ENCODE measurements at regions not wholly inside any gene's neighbourhood (a gene's known extent, or its start where the extent isn't known, plus 50 kb on each side); places are given as distances from the start of the nearest gene placed in this dataset.

- H3K9me3 ChIP-seq (ENCODE audit: control insufficient read depth in 2 of 2, low read length in 2 of 2): no peaks in the 10 kb centered on the region
- ATAC-seq (ENCODE audit: low read depth in 2 of 2): no peak
- Mint-ChIP-seq H3K4me3 (no peak overlapping the region), H3K36me3 (no peaks in the 10 kb centered on the region), H3K27ac (no peak overlapping the region), H3K27me3 (no peaks in the 10 kb centered on the region), H3K9me3 (peaks cover 0 to 2% (median 0%) of the 10 kb centered on the region in 7 donors), H3K4me1 (peaks cover 0 to 5% (median 2%) of the 10 kb centered on the region in 4 donors)
- H3K27ac ChIP-seq (ENCODE audit: insufficient read depth, low read length, poor library complexity, severe bottlenecking): no peak overlapping the region
- no peaks in the 10 kb centered on the region for H3K4me1 ChIP-seq (ENCODE audit: control insufficient read depth, insufficient read depth, low read length, poor library complexity, severe bottlenecking)
- DNase-seq: no peak
- no peaks in the 10 kb centered on the region for H3K36me3 ChIP-seq (ENCODE audit: control insufficient read depth, insufficient read depth, low read length)
- no peak overlapping the region for H3K4me3 ChIP-seq (ENCODE audit: low read depth, low read length)
- H3K27me3 ChIP-seq (ENCODE audit: control insufficient read depth, insufficient read depth, low read length): no peaks in the 10 kb centered on the region
Observed at GRCh38 chr2:8215159-8215863, 466.5 kb upstream of the ID2 start.

DNA sequence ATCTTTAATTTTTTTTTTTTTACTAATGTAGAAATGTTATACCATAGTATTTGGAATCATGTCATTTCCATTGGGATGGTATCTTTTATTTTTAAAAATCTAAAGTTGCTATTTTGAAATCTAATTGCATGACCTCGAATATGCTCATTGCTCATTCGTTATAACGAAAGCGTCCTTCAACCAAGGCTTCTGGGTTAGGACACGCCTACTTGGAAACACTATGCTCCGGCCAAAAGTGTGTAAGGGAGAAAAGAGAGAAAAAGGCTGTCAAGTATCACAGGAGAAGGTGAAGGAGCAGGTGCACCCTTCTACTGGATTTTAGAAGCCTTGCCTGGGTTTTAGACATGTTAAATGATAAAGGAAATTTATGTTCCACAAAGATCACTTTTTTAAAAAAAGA is 465.9 kb upstream of the ID2 start:
- H3K36me3 ChIP-seq (ENCODE audit: control insufficient read depth, insufficient read depth, low read length): no peaks in the 10 kb centered on the region
- H3K9me3 ChIP-seq (ENCODE audit: control insufficient read depth in 2 of 2, low read length in 2 of 2): no peaks in the 10 kb centered on the region
- no peak overlapping the region for H3K27ac Mint-ChIP-seq
- peaks cover 0 to 1% (median 0%) of the 10 kb centered on the region in 7 donors for H3K9me3 Mint-ChIP-seq
- no peaks in the 10 kb centered on the region for H3K27me3 Mint-ChIP-seq
- H3K4me1 Mint-ChIP-seq: peaks cover 0 to 5% (median 2%) of the 10 kb centered on the region in 4 donors
- no peaks in the 10 kb centered on the region for H3K27me3 ChIP-seq (ENCODE audit: control insufficient read depth, insufficient read depth, low read length)
- DNase-seq (no peak), ATAC-seq (ENCODE audit: low read depth in 2 of 2) (no peak)
- no peaks in the 10 kb centered on the region for H3K36me3 Mint-ChIP-seq
- H3K4me1 ChIP-seq (ENCODE audit: control insufficient read depth, insufficient read depth, low read length, poor library complexity, severe bottlenecking): no peaks in the 10 kb centered on the region
- H3K27ac ChIP-seq (ENCODE audit: insufficient read depth, low read length, poor library complexity, severe bottlenecking): no peak overlapping the region
- H3K4me3 Mint-ChIP-seq: no peak overlapping the region
- no peak overlapping the region for H3K4me3 ChIP-seq (ENCODE audit: low read depth, low read length)

DNA sequence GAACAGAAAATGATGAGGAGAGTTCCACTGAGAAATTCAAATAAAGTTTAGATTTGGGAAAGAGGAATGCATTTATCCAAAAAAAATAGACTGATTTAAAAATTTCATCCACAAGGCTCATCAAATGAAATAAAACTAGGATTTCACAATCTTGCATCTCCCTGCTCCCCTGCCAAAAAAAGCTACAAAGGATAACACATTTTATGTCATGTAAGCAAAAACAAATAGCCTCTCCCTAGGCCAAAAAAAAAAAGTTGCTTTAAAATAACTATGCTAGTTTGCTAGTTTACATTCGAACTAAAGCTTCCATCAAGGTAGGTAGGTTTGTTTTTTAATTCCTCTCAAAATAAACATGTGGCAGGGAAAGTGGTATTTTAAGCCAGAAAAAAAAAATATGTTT is 465.5 kb upstream of the ID2 start:
- H3K27me3 Mint-ChIP-seq: no peaks in the 10 kb centered on the region
- DNase-seq (no peak), ATAC-seq (ENCODE audit: low read depth in 2 of 2) (no peak)
- no peaks in the 10 kb centered on the region for H3K27me3 ChIP-seq (ENCODE audit: control insufficient read depth, insufficient read depth, low read length)
- H3K9me3 ChIP-seq (ENCODE audit: control insufficient read depth in 2 of 2, low read length in 2 of 2): no peaks in the 10 kb centered on the region
- H3K4me3 Mint-ChIP-seq: no peak overlapping the region
- no peaks in the 10 kb centered on the region for H3K36me3 ChIP-seq (ENCODE audit: control insufficient read depth, insufficient read depth, low read length)
- peaks cover 0 to 1% (median 0%) of the 10 kb centered on the region in 7 donors for H3K9me3 Mint-ChIP-seq
- no peak overlapping the region for H3K4me3 ChIP-seq (ENCODE audit: low read depth, low read length)
- H3K4me1 ChIP-seq (ENCODE audit: control insufficient read depth, insufficient read depth, low read length, poor library complexity, severe bottlenecking): no peaks in the 10 kb centered on the region
- peaks cover 0 to 5% (median 2%) of the 10 kb centered on the region in 4 donors for H3K4me1 Mint-ChIP-seq
- no peak overlapping the region for H3K27ac ChIP-seq (ENCODE audit: insufficient read depth, low read length, poor library complexity, severe bottlenecking)
- H3K27ac Mint-ChIP-seq: no peak overlapping the region
- H3K36me3 Mint-ChIP-seq: no peaks in the 10 kb centered on the region

DNA sequence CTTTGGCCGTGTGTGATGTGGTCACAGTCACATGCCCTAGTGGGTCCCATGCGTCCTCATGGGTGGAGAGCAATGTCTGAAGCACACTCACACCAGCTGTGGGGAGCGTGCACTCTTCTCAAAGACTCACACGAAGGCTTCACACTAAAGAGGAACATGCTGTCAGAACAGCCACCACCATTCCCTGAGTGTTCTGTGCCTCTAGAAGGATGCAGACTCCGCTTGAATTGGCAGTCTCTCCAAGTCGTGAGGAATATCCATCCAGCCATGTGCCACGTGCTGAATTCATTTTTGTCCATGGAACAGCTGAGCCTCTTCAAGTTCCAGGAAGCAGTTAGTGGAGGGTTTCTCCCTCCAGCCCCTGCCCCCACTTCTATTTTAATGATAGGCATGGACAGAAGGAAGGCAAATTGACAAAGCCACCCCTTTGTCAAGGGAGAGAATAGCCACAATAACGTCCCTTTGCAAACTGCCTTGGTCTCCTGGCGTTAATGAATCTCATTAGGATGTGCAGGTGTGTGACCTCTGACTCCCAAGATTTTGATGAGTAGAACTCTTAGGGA is 464.3 kb upstream of the ID2 start:
- H3K4me1 Mint-ChIP-seq: peaks cover 0 to under 1% (median 0%) of the 10 kb centered on the region in 4 donors
- ATAC-seq (ENCODE audit: low read depth in 2 of 2) (no peak), DNase-seq (no peak)
- no peaks in the 10 kb centered on the region for H3K27me3 Mint-ChIP-seq
- H3K27ac ChIP-seq (ENCODE audit: insufficient read depth, low read length, poor library complexity, severe bottlenecking): no peak overlapping the region
- no peaks in the 10 kb centered on the region for H3K4me1 ChIP-seq (ENCODE audit: control insufficient read depth, insufficient read depth, low read length, poor library complexity, severe bottlenecking)
- H3K9me3 ChIP-seq (ENCODE audit: control insufficient read depth in 2 of 2, low read length in 2 of 2): no peaks in the 10 kb centered on the region
- H3K27me3 ChIP-seq (ENCODE audit: control insufficient read depth, insufficient read depth, low read length): no peaks in the 10 kb centered on the region
- H3K36me3 ChIP-seq (ENCODE audit: control insufficient read depth, insufficient read depth, low read length): no peaks in the 10 kb centered on the region
- no peak overlapping the region for H3K4me3 ChIP-seq (ENCODE audit: low read depth, low read length)
- no peak overlapping the region for H3K4me3 Mint-ChIP-seq
- no peaks in the 10 kb centered on the region for H3K36me3 Mint-ChIP-seq
- H3K27ac Mint-ChIP-seq: no peak overlapping the region
- peaks cover 0 to 1% (median 0%) of the 10 kb centered on the region in 7 donors for H3K9me3 Mint-ChIP-seq

DNA sequence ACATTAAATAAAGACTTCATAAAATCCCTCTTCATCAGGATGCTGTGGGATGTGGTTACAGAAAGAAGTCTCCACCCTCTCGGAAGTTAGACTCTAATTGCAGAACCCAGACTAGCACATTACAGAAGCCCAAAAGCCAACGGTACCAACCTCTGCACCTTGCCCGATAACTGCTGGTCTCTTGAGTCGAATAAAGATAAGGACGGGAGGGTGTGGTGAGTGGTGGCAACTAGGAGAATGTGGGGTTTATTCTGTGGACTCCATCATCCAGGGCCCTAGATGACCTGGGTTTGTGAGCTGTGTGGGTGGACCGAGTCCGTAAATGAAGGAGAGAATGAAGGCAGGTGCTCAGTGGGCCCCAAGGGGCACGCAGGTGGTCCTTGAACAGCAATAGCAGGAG is 462.8 kb upstream of the ID2 start:
- H3K27ac Mint-ChIP-seq: no peak overlapping the region
- Histone ChIP-seq H3K27me3 (ENCODE audit: control insufficient read depth, insufficient read depth, low read length) (no peaks in the 10 kb centered on the region), H3K9me3 (ENCODE audit: control insufficient read depth in 2 of 2, low read length in 2 of 2) (no peaks in the 10 kb centered on the region), H3K27ac (ENCODE audit: insufficient read depth, low read length, poor library complexity, severe bottlenecking) (no peak overlapping the region), H3K4me1 (ENCODE audit: control insufficient read depth, insufficient read depth, low read length, poor library complexity, severe bottlenecking) (no peaks in the 10 kb centered on the region), H3K36me3 (ENCODE audit: control insufficient read depth, insufficient read depth, low read length) (no peaks in the 10 kb centered on the region), H3K4me3 (ENCODE audit: low read depth, low read length) (no peak overlapping the region)
- H3K36me3 Mint-ChIP-seq: no peaks in the 10 kb centered on the region
- no peaks in the 10 kb centered on the region for H3K4me1 Mint-ChIP-seq
- DNase-seq (no peak), ATAC-seq (ENCODE audit: low read depth in 2 of 2) (no peak)
- H3K27me3 Mint-ChIP-seq: no peaks in the 10 kb centered on the region
- no peak overlapping the region for H3K4me3 Mint-ChIP-seq
- H3K9me3 Mint-ChIP-seq: peaks cover 0 to 1% (median 0%) of the 10 kb centered on the region in 7 donors

DNA sequence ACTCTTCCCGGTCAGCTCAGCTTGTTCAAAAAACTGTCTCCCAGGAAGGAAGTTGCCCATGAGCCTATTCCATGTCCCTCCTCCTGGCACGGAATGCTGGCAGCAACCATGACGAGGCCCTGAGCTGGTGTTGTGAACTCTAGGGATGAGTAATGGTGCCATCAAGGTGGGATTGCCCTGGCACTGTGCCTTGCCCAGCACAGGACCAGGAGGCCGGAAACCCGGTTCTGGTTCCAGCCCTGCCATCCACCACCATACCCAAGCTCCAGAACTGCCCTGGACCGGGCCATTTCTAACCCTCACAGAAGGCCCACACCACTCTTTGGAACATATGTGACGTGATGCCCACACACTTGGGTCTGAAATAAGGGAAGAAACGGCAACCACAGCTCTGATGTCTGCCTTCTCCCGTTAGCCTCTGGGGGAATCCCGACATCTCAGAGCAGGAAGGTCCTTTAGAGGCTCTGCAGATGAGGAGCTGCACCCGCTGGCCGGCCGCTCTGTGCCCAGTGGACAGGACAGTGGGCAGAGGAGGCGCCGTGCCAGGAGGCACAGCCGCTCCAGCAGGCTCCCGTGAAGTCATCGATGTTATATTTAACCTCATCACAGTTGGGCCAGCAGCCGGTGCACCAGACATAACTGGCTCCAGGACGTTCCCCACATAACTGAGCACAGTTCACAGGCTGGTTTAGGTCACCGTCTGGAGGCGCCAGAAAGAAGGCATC is 462.1 kb upstream of the ID2 start:
- Histone ChIP-seq H3K27ac (ENCODE audit: insufficient read depth, low read length, poor library complexity, severe bottlenecking) (no peak overlapping the region), H3K4me3 (ENCODE audit: low read depth, low read length) (no peak overlapping the region), H3K4me1 (ENCODE audit: control insufficient read depth, insufficient read depth, low read length, poor library complexity, severe bottlenecking) (no peaks in the 10 kb centered on the region), H3K27me3 (ENCODE audit: control insufficient read depth, insufficient read depth, low read length) (no peaks in the 10 kb centered on the region), H3K36me3 (ENCODE audit: control insufficient read depth, insufficient read depth, low read length) (no peaks in the 10 kb centered on the region), H3K9me3 (ENCODE audit: control insufficient read depth in 2 of 2, low read length in 2 of 2) (no peaks in the 10 kb centered on the region)
- Mint-ChIP-seq H3K36me3 (no peaks in the 10 kb centered on the region), H3K4me3 (no peak overlapping the region), H3K27ac (no peak overlapping the region), H3K9me3 (peaks cover 0 to 1% (median 0%) of the 10 kb centered on the region in 7 donors), H3K4me1 (no peaks in the 10 kb centered on the region), H3K27me3 (no peaks in the 10 kb centered on the region)
- no peak for DNase-seq
- ATAC-seq (ENCODE audit: low read depth in 2 of 2): no peak

DNA sequence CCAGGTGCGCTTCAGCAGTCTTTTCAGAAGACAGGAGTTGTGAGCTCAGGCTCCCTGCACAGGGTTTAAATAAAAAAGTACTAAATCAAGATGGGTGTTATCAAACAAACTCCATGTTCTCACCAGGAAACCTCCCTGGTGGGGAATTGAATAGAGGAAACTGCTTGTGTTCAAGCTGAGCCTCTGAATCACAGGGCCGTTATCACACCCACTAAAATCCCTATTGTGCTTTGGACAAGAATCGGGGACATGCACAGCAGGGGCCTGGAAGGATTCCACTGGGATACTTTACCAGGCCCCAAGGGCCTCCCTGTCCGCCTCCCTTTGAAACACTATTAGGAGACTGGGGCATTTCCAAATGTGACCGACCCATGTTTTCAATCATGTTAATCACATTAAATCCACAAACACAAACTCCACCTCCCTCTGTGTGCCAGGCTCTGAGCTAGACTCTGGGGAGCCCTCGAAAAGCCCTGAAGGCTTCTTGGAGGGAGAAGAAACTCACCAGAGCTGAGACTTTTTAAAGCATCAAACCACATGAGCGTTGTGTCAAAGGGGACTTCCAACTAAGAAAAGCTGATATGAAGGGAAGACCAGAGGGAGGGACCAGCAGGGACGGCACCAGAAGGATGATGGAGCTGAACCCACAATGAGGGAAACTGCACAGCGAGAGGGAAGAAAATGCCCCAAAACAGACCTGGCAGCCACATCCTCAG is 458.7 kb upstream of the ID2 start:
- Histone ChIP-seq H3K36me3 (ENCODE audit: control insufficient read depth, insufficient read depth, low read length) (no peaks in the 10 kb centered on the region), H3K27ac (ENCODE audit: insufficient read depth, low read length, poor library complexity, severe bottlenecking) (no peak overlapping the region), H3K27me3 (ENCODE audit: control insufficient read depth, insufficient read depth, low read length) (no peaks in the 10 kb centered on the region), H3K4me3 (ENCODE audit: low read depth, low read length) (no peak overlapping the region), H3K9me3 (ENCODE audit: control insufficient read depth in 2 of 2, low read length in 2 of 2) (no peaks in the 10 kb centered on the region), H3K4me1 (ENCODE audit: control insufficient read depth, insufficient read depth, low read length, poor library complexity, severe bottlenecking) (no peaks in the 10 kb centered on the region)
- no peaks in the 10 kb centered on the region for H3K4me1 Mint-ChIP-seq
- H3K36me3 Mint-ChIP-seq: no peaks in the 10 kb centered on the region
- ATAC-seq (ENCODE audit: low read depth in 2 of 2) (no peak), DNase-seq (no peak)
- no peak overlapping the region for H3K4me3 Mint-ChIP-seq
- H3K27me3 Mint-ChIP-seq: peaks cover 6% of the 10 kb centered on the region
- H3K27ac Mint-ChIP-seq: no peak overlapping the region
- no peaks in the 10 kb centered on the region for H3K9me3 Mint-ChIP-seq
